GM12878 (cell line): ENCODE measurements at regions not wholly inside any gene's neighbourhood (a gene's known extent, or its start where the extent isn't known, plus 50 kb on each side); places are given as distances from the start of the nearest gene placed in this dataset.

Experiments used
- ATAC-seq: fragments of 200-7000 bp; cut with Tn5 transposase; 3 replicates; pipeline ENCODE4 v1.9.1; 2020; ENCODE audit warnings: mild to moderate bottlenecking, moderate library complexity
- BruUV-seq: library from RNA; stranded (reverse); fragments of 400-500 nt; replicated peaks from 2 replicates; lab custom pipeline; 2021; lab: Mats Ljungman, UMichigan
- CTCF ChIA-PET: fragments of 300-600 bp; sonication (Branson Sonifier 250); formaldehyde crosslinking; extraction: SDS; loops from one replicate; lab custom pipeline; 2021; ENCODE audit warnings: inconsistent platforms; lab: Yijun Ruan, JAX
- POLR2A ChIA-PET: fragments of 350-600 bp; formaldehyde crosslinking; extraction: SDS; loops from one replicate; lab custom pipeline; 2021; ENCODE audit warnings: inconsistent platforms; lab: Charles Lee
- RAD21 ChIA-PET: fragments of 300-600 bp; sonication (Branson Sonifier 250); formaldehyde crosslinking; loops from one replicate; lab custom pipeline; 2023; ENCODE audit warnings: antibody characterized with exemption; ENCODE audit not compliant: unreplicated experiment; lab: Charles Lee
- SMC1A ChIA-PET: fragments of 300-600 bp; sonication (Branson Sonifier 250); formaldehyde crosslinking; loops from one replicate; lab custom pipeline; 2023; ENCODE audit not compliant: unreplicated experiment, uncharacterized antibody; lab: Charles Lee
- DNase-seq: peaks from one replicate; pipeline ENCODE4 v3.0.0-alpha.2; 2011; ENCODE audit warnings: low read depth, low spot score
- FAIRE-seq: peaks from 3 replicates; lab custom pipeline; 2011; peaks lifted over from hg19 to GRCh38; lab: Jason Lieb, UNC
- H2AFZ ChIP-seq: 2 replicates; pipeline ENCODE4 v1.6.0; 2011; ENCODE audit warnings: low read depth, low read length, control low read depth; ENCODE audit not compliant: control insufficient read depth
- H3K27ac ChIP-seq: 2 replicates; pipeline ENCODE4 v1.5.1; 2011; ENCODE audit warnings: control low read depth; ENCODE audit not compliant: control insufficient read depth, insufficient read depth
- H3K27me3 ChIP-seq, 2 experiments: replicated peaks in 1 of 2; 2 replicates each; pipeline versions ENCODE4 v1.6.0 to v1.6.1; 2011; ENCODE audit warnings: low read length in 1 of 2; ENCODE audit not compliant: control insufficient read depth in 2 of 2, insufficient read depth in 2 of 2
- H3K36me3 ChIP-seq, 2 experiments: 2 replicates each; pipeline ENCODE4 v1.5.1; 2011; ENCODE audit warnings: low read length in 1 of 2; ENCODE audit not compliant: control insufficient read depth in 2 of 2, insufficient read depth in 2 of 2
- H3K4me1 ChIP-seq: 2 replicates; pipeline ENCODE4 v1.6.1; 2011; ENCODE audit warnings: mild to moderate bottlenecking, low read length, moderate library complexity, mixed read lengths; ENCODE audit not compliant: control insufficient read depth, insufficient read depth
- H3K4me2 ChIP-seq: 2 replicates; pipeline ENCODE4 v1.6.0; 2011; ENCODE audit warnings: control low read depth; ENCODE audit not compliant: control insufficient read depth, insufficient read depth
- H3K4me3 ChIP-seq: fragments of 200-600 bp; sonication (generic); 2 replicates; pipeline ENCODE4 v1.5.1; 2016
- H3K79me2 ChIP-seq: 2 replicates; pipeline ENCODE4 v1.6.0; 2011; ENCODE audit warnings: low read length; ENCODE audit not compliant: control insufficient read depth, insufficient read depth
- H3K9ac ChIP-seq: 2 replicates; pipeline ENCODE4 v1.8.0; 2011; ENCODE audit warnings: low read length, control low read depth, mixed read lengths; ENCODE audit not compliant: control insufficient read depth, insufficient read depth
- H3K9me3 ChIP-seq: replicated peaks from 3 replicates; pipeline ENCODE4 v1.5.1; 2011; ENCODE audit warnings: mild to moderate bottlenecking, low read length; ENCODE audit not compliant: control insufficient read depth, insufficient read depth
- H4K20me1 ChIP-seq: 2 replicates; pipeline ENCODE4 v1.6.0; 2011; ENCODE audit not compliant: control insufficient read depth, insufficient read depth
- CHD2 ChIP-seq: IDR thresholded peaks from 2 replicates; pipeline ENCODE4 v1.6.1; 2011; ENCODE audit warnings: low read depth, low read length, improper control_type of control experiment, borderline replicate concordance
- GATAD2B ChIP-seq: fragments of 450-650 bp; conservative IDR thresholded peaks from 2 replicates; pipeline ENCODE4 v1.6.1; 2017; ENCODE audit warnings: low read depth, mild to moderate bottlenecking, moderate library complexity
- RUNX3 ChIP-seq: IDR thresholded peaks from 2 replicates; pipeline ENCODE4 v1.6.1; 2012; ENCODE audit warnings: low read length, inconsistent platforms
- WGBS: methylation state at CpG from one replicate; pipeline ENCODE4 v1.1.6; 2016; ENCODE audit warnings: low lambda C conversion rate; ENCODE audit not compliant: insufficient replicate concordance, insufficient coverage; ENCODE audit errors: missing lambda C conversion rate; 5-methylcytosine and 5-hydroxymethylcytosine counted together
- in situ Hi-C: fragments of 300-500 bp; cut with MboI; formaldehyde crosslinking; loops from 9 replicates; pipeline ENCODE4 v1.14.3; 2018; ENCODE audit warnings: mixed read lengths
- intact Hi-C: fragments of 100-400 bp; cut with micrococcal nuclease; formaldehyde crosslinking; loops from one replicate; pipeline ENCODE4 v1.14.2; 2022; ENCODE audit not compliant: unreplicated experiment
- TF ChIP-seq, protein P1 (sequence below): fragments of 450-650 bp; IDR thresholded peaks from 2 replicates; pipeline ENCODE4 v1.6.1; 2017; ENCODE audit warnings: mild to moderate bottlenecking, moderate library complexity

- TF ChIP-seq, protein P1, sequence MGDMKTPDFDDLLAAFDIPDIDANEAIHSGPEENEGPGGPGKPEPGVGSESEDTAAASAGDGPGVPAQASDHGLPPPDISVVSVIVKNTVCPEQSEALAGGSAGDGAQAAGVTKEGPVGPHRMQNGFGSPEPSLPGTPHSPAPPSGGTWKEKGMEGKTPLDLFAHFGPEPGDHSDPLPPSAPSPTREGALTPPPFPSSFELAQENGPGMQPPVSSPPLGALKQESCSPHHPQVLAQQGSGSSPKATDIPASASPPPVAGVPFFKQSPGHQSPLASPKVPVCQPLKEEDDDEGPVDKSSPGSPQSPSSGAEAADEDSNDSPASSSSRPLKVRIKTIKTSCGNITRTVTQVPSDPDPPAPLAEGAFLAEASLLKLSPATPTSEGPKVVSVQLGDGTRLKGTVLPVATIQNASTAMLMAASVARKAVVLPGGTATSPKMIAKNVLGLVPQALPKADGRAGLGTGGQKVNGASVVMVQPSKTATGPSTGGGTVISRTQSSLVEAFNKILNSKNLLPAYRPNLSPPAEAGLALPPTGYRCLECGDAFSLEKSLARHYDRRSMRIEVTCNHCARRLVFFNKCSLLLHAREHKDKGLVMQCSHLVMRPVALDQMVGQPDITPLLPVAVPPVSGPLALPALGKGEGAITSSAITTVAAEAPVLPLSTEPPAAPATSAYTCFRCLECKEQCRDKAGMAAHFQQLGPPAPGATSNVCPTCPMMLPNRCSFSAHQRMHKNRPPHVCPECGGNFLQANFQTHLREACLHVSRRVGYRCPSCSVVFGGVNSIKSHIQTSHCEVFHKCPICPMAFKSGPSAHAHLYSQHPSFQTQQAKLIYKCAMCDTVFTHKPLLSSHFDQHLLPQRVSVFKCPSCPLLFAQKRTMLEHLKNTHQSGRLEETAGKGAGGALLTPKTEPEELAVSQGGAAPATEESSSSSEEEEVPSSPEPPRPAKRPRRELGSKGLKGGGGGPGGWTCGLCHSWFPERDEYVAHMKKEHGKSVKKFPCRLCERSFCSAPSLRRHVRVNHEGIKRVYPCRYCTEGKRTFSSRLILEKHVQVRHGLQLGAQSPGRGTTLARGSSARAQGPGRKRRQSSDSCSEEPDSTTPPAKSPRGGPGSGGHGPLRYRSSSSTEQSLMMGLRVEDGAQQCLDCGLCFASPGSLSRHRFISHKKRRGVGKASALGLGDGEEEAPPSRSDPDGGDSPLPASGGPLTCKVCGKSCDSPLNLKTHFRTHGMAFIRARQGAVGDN = no peak
- TF ChIP-seq CHD2 = no peak
- TF ChIP-seq, all 136 proteins: peak for 0
Measured at GRCh38 chr5:27466959-27467358, 428.6 kb upstream of the CDH9 start (continued).

GRCh38 chr5:27465140-27465539 is 426.8 kb upstream of the CDH9 start:
- Histone ChIP-seq H3K36me3 (no peaks in the 10 kb centered on the region), H2AFZ (no peak overlapping the region), H3K4me2 (no peak overlapping the region), H3K9me3 (no peaks in the 10 kb centered on the region; the same call in 2 of the 3 replicates), H3K27me3 (no peaks in the 10 kb centered on the region), H3K79me2 (no peaks in the 10 kb centered on the region), H3K4me3 (no peak overlapping the region), H3K4me1 (no peaks in the 10 kb centered on the region), H3K9ac (no peak overlapping the region), H3K27ac (no peak overlapping the region), H4K20me1 (no peaks in the 10 kb centered on the region)
- DNase-seq = no peak
- ChIA-PET POLR2A (no interaction called here), RAD21 (no interaction called here), CTCF (no interaction called here), SMC1A (interaction anchor here (1.1 kb wide), 1 partner anchor 28 kb away, joined by 3 read pairs; no protein-coding TSS in a partner anchor)
- no TSS peak for BruUV-seq
- in situ Hi-C loops = no loop called here
- WGBS = 7% methylated on average over 5 of the region's 5 CpGs
- TF ChIP-seq GATAD2B (no peak), RUNX3 (peak; percentile 52)
- no peak for FAIRE-seq
- intact Hi-C loops = no loop called here
- peak; percentile 61 for ATAC-seq
